Stimulated activated naive CD4-positive, alpha-beta T cell treated with Interleukin-2 at 50 U/mL for 16 hours (primary cell): ENCODE measurements at regions not wholly inside any gene's neighbourhood (a gene's known extent, or its start where the extent isn't known, plus 50 kb on each side); places are given as distances from the start of the nearest gene placed in this dataset.
"Not testable (repeated sequence)": the region's sequence is repeated elsewhere in the genome, so short reads cannot be mapped to it uniquely, and the experiment has no call there.

Experiments used
- DNase-seq: peaks from one replicate; lab custom pipeline; 2025; lab: John Stamatoyannopoulos, UW

DNA sequence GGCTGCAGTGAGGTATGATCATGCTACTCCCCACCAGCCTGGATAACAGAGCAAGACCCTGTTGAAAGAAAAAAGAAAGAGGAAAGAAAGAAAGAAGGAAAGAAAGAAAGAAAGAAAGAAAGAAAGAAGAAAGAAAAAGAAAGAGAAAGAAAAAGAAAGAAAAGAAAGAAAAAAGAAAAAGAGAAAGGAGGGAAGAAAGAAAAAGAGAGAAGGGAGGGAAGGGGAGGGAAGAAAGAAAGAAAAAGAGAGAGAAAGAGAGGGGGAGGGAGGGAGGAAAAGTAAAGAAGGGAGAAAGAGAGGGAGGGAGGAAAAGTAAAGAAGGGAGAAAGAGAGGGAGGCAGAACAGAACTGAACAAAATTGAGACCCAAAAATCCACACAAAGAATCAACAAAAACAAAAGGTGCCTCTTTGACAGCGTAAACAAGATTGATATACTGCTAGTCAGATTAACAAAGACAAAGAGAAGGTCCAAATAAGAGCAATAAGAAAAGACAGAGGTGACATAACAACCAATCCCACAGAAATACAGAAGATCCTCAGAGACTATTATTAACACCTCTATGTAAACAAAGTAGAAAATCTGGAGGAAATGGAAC lies 293.9 kb upstream of the AMIGO2 start:
- no peak for DNase-seq

- no peak for DNase-seq
Measured at GRCh38 chr12:47370421-47370820, 290.7 kb upstream of the AMIGO2 start.

DNA sequence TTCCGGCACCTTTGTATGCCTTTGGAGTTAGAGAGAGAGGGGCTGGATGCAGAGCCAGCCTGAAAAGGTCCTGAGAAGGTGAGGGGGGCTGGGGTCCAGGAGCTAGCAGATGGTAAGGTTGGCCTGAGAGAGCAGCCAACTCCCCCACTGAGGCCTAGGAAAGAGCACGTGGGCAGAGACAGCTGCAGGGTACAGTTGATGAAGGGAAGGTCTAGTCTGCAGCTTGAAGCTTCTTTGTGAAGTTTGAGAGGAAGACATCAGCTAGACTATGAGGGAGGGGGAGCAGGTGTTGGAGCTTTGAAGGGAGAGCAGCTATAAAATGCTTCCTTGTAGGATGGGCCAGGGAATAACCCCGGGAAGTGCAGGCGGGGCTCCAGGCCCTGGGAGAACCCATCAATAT lies 289.3 kb upstream of the AMIGO2 start:
- no peak for DNase-seq

GRCh38 chr12:47367912-47368537 lies 288.3 kb upstream of the AMIGO2 start:
- DNase-seq, result no peak

- no peak for DNase-seq
Measured at GRCh38 chr12:47366579-47366978, 286.8 kb upstream of the AMIGO2 start.

- DNase-seq, result no peak
Measured at GRCh38 chr12:47366157-47366556, 286.4 kb upstream of the AMIGO2 start.

DNA sequence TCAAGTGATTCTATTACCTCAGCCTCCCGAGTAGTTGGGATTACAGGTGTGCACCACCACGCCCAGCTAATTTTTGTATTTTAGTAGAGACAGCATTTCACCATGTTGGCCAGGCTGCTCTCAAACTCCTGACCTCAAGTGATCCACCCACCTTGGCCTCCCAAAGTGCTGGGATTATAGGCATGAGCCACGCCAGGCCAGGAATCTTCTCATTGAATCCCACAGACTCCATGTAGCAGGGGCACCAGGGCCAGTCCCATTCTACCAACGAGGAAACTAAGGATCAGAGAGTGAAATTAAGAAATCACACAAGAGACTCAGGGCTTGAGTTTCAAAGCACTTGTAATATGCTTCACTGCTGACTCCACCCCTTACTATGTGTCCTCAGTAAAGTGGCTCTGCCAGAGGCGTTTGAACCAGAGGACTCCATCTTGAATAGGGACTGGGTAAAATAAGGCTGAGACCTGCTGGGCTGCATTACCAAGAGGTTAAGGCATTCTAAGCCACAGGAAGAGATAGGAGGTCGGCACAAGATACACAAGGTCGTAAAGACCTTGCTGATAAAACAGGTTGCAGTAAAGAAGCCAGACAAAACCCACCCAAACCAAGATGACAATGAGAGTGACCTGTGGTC lies 285.8 kb upstream of the AMIGO2 start:
- DNase-seq, result not testable (repeated sequence)

GRCh38 chr12:47364261-47364660 lies 284.5 kb upstream of the AMIGO2 start:
- DNase-seq, result no peak

GRCh38 chr12:47362126-47362705 lies 282.5 kb upstream of the AMIGO2 start:
- no peak for DNase-seq

DNA sequence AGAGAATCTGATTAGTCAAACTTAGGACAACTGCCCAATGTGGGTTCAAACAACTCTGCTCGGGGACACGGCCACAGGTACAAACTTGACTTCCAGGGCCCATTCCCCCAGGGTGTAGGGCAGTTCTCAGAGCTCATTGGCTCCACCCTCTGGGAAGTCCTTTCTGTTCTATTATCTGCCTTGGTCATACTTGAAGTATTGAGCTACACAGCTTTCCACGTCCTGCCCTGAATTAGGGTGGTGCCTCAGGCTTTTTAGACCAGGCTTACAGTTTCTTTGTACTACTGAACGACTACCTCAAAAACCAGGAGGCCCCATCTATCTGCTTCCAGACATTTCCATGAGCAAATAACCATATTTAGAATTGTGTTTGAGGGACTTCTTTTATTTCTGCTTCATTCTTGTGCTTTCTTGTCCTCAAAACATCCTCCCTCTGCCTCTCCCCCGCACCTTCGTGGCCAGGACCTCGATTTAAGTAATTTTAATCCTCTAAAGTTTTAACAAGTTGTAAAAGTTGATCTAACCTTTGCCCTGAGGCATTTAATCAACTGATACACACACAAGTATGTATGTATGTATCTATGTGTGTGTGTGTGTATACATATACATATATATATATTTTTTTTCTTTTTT lies 281.7 kb upstream of the AMIGO2 start:
- no peak for DNase-seq

DNA sequence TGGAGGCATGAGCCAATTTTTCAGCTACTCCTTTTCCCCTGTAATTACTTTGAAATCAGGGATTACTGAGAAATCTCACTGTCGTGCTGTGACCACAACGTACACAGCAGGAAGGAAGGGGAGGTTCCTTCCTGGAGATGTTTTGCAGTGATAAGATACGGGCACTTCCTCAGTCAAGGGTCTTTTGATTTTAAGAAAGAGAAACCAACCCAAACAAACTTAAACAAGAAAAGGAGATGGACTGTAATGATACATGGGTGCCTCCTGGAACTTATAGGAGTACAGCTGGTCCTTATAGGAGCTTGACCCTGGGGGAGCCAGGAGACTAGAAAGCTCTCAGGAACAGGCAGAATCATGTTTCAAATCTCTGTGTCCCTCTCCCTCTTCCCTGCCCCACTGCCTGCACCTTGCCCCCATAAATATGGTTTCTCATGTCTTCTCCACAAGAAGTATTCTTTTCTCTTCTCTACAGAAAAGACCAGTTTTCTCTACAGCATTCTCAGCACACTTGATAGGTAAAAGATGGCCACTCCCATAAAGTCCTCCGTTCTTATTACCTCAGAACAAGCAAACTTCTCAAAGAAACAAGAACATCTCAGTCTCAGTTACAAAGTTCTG lies 281.1 kb upstream of the AMIGO2 start:
- no peak for DNase-seq

DNA sequence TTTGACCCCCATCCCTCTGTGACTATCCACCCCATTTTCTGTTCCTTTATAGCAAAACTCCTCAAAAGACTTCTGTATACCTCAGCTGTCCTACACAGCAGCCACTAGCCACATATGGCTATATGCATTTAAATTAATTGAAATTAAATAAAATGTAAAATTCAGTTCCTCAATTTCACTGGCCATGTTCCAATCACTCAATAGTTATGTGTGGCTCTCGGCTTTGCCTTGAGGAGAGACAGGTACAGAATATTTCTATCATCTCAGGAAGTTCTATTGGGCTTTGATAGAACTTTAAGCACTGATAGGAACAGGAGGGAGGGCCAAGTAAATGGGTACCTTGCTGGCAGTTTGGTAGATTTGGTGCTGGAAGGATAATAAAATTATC lies 280.3 kb upstream of the AMIGO2 start:
- no peak for DNase-seq

- no peak for DNase-seq
Measured at GRCh38 chr12:47359310-47360092, 279.7 kb upstream of the AMIGO2 start.

GRCh38 chr12:47357006-47357405 lies 277.2 kb upstream of the AMIGO2 start:
- not testable (repeated sequence) for DNase-seq

- DNase-seq, result no peak
Measured at GRCh38 chr12:47356129-47356700, 276.5 kb upstream of the AMIGO2 start.

DNA sequence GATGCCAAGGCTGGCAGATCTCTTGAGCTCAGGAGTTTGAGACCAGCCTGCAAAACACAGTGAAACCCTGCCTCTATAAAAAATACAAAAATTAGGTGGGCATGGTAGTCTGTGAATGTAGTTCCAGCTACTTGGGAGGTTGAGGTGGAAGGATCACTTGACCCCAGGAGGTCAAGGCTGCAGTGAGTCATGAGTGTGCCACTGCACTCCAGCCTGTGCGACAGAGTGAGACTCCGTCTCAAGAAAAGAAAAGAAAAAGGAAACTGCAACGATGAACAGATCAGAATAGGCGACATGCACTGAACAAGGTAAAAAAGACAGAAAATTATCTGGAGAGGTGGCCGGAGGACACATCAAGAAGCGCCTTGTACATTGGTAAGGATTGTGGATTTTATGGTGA lies 273.7 kb upstream of the AMIGO2 start:
- DNase-seq, result no peak

DNA sequence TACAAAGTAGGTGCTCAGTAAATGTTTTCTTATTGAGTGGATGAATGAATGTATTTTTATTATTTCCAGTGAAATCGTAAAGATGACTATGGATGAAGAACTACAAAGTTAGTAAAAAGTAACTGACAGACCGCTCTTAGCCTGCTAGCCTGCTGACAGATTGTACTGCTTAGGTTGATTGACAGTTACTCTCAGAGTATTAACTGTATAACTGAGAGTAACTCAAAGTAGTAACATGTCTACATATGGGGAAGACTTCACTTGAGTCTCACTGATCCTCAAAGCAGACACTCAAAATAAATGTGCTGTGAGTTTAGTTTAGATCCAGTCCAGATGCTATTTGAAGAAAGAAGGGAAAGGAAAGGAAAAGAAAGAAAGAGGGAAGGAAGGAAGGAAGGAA lies 272.3 kb upstream of the AMIGO2 start:
- DNase-seq, result no peak

GRCh38 chr12:47351526-47351925 lies 271.8 kb upstream of the AMIGO2 start:
- no peak for DNase-seq

DNA sequence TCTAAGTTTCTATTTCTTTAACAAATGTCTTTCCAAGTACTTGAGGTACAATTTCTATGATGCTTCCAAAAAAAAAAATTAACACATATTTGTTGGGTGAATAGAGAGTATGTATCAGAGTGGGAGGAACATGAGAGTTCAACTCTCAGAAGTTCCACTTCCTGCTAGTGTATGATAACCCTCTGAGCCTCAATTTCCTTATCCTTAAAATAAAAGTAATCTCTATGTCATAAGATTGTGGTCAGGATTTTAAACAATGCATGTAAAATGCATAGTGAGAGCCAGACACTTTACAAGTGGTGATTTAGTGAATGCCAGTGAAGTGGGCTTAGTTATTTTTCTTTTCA lies 270.3 kb upstream of the AMIGO2 start:
- no peak for DNase-seq

DNA sequence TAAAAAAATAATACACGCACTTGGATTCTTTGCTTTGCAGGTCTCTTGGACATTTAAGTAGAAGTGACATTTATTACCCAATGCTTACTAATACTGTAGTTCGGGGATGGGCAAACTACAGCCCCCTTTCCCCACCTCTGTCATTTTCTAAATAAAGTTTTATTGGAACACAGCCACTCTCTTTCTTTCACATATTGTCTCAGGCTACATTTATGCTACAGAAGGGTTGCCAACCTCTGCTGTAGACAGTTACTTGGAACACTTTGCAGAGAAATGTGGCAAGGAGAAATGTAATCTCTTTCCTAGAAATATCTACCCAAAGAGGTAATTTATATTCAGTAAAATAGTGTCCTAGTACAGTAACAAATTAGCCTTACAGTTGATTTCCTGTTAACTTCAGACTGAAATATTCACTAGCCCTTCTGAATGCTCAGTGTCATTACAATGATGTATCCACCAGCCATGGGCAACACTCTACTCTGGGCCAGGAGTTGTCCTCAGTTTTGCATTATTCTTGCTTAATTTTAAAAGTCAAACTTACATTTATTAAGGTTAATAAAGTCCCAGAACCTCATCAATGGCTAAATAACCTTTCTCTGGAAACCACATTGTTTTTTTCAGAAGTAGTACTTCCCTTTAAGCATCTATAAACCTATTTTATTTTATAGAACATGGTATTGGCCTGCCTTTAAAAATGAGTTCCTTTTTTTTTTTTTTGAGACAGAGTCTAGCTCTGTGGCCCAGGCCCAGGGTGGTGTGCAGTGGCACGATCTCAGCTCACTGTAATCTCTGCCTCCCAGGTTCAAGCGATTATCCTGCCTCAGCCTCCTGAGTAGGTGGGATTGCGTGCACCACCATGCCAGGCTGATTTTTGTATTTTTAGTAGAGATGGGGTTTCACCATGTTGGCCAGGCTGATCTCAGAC lies 269.6 kb upstream of the AMIGO2 start:
- no peak for DNase-seq
